ENCODE measurements at regions not wholly inside any gene's neighbourhood (a gene's known extent, or its start where the extent isn't known, plus 50 kb on each side); places are given as distances from the start of the nearest gene placed in this dataset.
"Not testable (repeated sequence)": the region's sequence is repeated elsewhere in the genome, so short reads cannot be mapped to it uniquely, and the experiment has no call there.

DNA sequence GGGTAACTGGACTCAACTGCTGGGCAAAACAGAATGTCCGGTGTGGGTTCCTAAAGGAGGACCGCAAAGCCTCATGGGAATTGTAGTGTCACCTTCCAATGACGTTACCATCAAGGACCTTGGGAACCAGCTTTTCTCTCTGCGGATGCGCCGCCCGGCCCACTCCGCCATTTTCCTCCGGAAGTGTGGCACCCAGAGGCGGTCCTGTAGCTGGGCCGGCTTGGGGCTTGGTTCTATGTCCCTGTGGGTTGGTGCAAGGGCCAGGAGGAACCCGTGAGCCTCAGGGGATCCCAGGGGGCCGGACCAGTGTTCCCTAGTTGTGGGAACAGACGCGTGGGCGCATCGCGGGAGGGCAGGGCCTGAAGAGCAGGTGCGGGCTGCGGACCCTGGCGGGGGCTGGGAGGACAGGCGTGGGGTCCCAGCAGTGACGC is 175.1 kb downstream of the CWH43 start:
- H3K27me3 ChIP-seq (ENCODE audit: control insufficient read depth in 3 of 3, insufficient read depth in 3 of 3, low read length in 3 of 3); H3K4me1 ChIP-seq (ENCODE audit: control insufficient read depth in 3 of 3, insufficient read depth in 2 of 3, low read depth in 1 of 3, low read length in 2 of 3); H3K27ac ChIP-seq (ENCODE audit: low read depth in 1 of 3, low read length in 2 of 3); FAIRE-seq; DNase-seq; H3K4me3 ChIP-seq (ENCODE audit: low read depth in 1 of 3, low read length in 3 of 3); H3K9me3 ChIP-seq (ENCODE audit: control insufficient read depth in 2 of 2, insufficient read depth in 1 of 2, low read depth in 1 of 2, low read length in 1 of 2); H3K36me3 ChIP-seq (ENCODE audit: control insufficient read depth in 3 of 3, insufficient read depth in 2 of 3, low read depth in 1 of 3, low read length in 3 of 3): not testable (repeated sequence)
- 79 to 89% (median 86%) methylated on average over 22 to 23 of the region's 23 CpGs for WGBS, 3 donors

DNA sequence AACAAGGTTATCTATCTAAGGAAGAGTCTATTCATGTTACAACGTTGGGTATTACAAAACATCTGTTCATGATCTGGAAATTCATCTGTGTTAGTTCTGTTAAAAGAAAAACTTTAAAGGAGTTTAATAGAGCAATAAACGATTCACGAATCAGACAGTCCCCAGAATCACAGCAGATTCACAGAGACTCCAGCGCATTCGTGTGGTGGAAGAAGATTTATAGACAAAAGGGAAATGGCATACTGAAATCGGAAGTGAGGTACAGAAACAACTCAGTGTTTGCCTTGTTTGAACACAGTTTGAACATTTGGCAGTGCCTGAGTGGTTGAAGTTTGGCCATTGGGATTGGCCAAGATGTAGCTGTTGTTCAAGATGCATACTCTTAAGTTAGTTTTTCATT is 178.8 kb downstream of the CWH43 start:
- FAIRE-seq; H3K4me1 ChIP-seq (ENCODE audit: control insufficient read depth in 3 of 3, insufficient read depth in 2 of 3, low read depth in 1 of 3, low read length in 2 of 3); H3K27ac ChIP-seq (ENCODE audit: low read depth in 1 of 3, low read length in 2 of 3); H3K27me3 ChIP-seq (ENCODE audit: control insufficient read depth in 3 of 3, insufficient read depth in 3 of 3, low read length in 3 of 3); H3K4me3 ChIP-seq (ENCODE audit: low read depth in 1 of 3, low read length in 3 of 3); H3K9me3 ChIP-seq (ENCODE audit: control insufficient read depth in 2 of 2, insufficient read depth in 1 of 2, low read depth in 1 of 2, low read length in 1 of 2); H3K36me3 ChIP-seq (ENCODE audit: control insufficient read depth in 3 of 3, insufficient read depth in 2 of 3, low read depth in 1 of 3, low read length in 3 of 3); DNase-seq: not testable (repeated sequence)
- WGBS, 3 donors = 54 to 72% (median 65%) methylated on average over 6 of the region's 6 CpGs

DNA sequence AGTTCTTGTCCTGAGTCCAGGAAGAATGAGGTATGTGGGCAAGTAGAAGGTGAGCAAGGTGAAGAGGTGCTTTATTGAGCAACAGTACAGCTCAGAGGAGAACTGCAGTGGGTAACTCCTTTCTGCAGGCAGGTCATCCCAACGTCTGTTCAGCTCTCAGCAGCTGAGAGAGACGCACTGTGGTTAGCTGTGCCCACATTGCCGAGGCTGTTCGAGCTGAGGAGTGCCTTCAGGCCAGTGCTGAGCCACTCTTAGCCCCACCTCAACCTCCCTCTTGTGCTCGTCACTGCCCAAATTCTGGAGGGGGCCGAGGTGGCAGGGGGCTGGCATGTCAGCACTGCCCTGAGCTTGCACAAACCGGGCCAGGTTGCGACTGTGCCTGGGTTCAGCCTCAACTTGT is 191.8 kb downstream of the CWH43 start:
- not testable (repeated sequence) for H3K27me3 ChIP-seq (ENCODE audit: control insufficient read depth in 3 of 3, insufficient read depth in 3 of 3, low read length in 3 of 3); DNase-seq; H3K4me1 ChIP-seq (ENCODE audit: control insufficient read depth in 3 of 3, insufficient read depth in 2 of 3, low read depth in 1 of 3, low read length in 2 of 3); H3K36me3 ChIP-seq (ENCODE audit: control insufficient read depth in 3 of 3, insufficient read depth in 2 of 3, low read depth in 1 of 3, low read length in 3 of 3); H3K27ac ChIP-seq (ENCODE audit: low read depth in 1 of 3, low read length in 2 of 3); H3K4me3 ChIP-seq (ENCODE audit: low read depth in 1 of 3, low read length in 3 of 3); FAIRE-seq; H3K9me3 ChIP-seq (ENCODE audit: control insufficient read depth in 2 of 2, insufficient read depth in 1 of 2, low read depth in 1 of 2, low read length in 1 of 2)
- 70 to 77% (median 77%) methylated on average over 7 to 8 of the region's 8 CpGs for WGBS, 3 donors

DNA sequence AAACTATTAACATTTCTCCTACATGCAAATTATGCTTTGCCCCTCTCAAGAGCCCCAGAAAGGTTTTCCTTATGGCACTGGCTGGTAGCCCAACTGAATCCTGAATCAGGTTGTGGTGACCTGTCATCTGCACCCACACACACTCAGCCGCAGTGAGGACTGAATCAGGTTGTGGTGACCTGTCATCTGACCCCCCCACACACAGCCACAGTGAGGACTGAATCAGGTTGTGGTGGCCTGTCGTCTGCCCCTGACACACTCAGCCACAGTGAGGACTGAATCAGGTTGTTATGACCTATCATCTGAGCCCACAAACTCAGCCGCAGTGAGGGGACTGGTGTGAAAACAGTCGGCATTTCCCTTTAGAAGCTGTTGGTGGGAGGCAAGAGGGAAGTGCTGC is 195.0 kb downstream of the CWH43 start:
- not testable (repeated sequence) for DNase-seq; H3K4me3 ChIP-seq (ENCODE audit: low read depth in 1 of 3, low read length in 3 of 3); FAIRE-seq; H3K27me3 ChIP-seq (ENCODE audit: control insufficient read depth in 3 of 3, insufficient read depth in 3 of 3, low read length in 3 of 3); H3K36me3 ChIP-seq (ENCODE audit: control insufficient read depth in 3 of 3, insufficient read depth in 2 of 3, low read depth in 1 of 3, low read length in 3 of 3); H3K9me3 ChIP-seq (ENCODE audit: control insufficient read depth in 2 of 2, insufficient read depth in 1 of 2, low read depth in 1 of 2, low read length in 1 of 2); H3K4me1 ChIP-seq (ENCODE audit: control insufficient read depth in 3 of 3, insufficient read depth in 2 of 3, low read depth in 1 of 3, low read length in 2 of 3); H3K27ac ChIP-seq (ENCODE audit: low read depth in 1 of 3, low read length in 2 of 3)
- WGBS, 3 donors = 68 to 88% (median 76%) methylated on average over 4 of the region's 4 CpGs

DNA sequence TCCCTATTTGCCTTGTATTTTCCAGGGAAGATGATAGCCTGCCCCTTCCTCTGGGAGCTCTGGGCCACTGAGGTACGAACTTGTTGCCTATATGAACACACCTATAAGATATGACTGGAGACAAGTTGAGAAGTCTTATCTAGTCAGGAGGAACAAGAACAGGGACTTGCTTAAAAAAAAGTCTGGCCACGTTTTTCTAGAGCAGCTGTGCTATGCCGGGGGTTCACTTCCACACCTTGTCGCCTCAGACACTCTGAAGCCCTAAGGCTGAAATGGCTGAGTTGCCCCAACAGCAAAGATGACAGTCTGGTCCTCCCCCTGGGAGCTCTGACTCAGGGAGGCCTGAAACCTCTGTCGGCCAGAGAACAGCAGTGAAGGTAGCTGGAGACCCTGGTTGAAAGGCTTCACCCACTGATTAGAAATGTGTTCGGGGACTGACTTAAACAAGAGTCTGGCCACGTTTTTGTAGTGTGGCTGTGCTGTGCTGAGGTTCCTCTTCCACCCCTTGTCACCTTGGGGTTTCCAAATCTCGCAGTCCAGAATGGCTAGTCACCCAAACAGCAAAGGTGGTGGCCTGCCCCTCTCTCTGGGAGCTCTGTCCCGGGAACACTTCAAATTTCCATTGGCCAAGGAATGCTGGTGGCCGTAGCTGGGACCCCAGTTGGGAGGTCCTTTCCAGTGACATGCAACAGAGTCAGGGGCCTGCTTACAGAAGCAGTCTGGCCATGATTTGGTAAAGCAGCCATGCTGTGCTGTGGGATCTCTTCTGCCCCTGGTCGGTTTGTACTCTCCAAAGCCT is 225.5 kb downstream of the CWH43 start:
- H3K27ac ChIP-seq (ENCODE audit: low read depth in 1 of 3, low read length in 2 of 3); H3K27me3 ChIP-seq (ENCODE audit: control insufficient read depth in 3 of 3, insufficient read depth in 3 of 3, low read length in 3 of 3); H3K4me1 ChIP-seq (ENCODE audit: control insufficient read depth in 3 of 3, insufficient read depth in 2 of 3, low read depth in 1 of 3, low read length in 2 of 3); H3K4me3 ChIP-seq (ENCODE audit: low read depth in 1 of 3, low read length in 3 of 3); H3K36me3 ChIP-seq (ENCODE audit: control insufficient read depth in 3 of 3, insufficient read depth in 2 of 3, low read depth in 1 of 3, low read length in 3 of 3); FAIRE-seq; DNase-seq: not testable (repeated sequence)
- WGBS, 3 donors = 53 to 60% (median 54%) methylated on average over 11 of the region's 11 CpGs
- peaks cover 3 to 37% of the 10 kb centered on the region in 2 donors for H3K9me3 ChIP-seq (ENCODE audit: control insufficient read depth in 2 of 2, insufficient read depth in 1 of 2, low read depth in 1 of 2, low read length in 1 of 2)

DNA sequence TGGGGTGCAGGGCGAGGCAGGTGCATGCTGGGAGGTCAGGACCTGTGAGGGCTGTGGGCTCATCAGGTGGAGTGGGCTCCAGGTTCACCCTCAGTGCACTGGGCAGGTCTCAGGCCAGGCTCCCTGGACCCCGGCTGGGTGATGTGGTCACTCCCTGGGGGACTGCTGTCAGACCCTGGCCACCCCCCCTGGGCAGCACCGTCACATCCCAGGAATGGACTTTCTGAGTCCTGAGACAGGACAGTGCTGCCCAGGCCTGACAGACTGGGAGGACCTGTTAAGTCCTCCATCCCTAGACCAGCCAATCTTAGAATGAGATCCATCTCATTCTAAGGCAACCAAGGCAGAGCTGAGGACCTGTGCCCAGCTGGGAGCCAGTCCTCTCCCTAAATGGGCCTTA is 227.2 kb downstream of the CWH43 start:
- peaks cover 3 to 43% of the 10 kb centered on the region in 2 donors for H3K9me3 ChIP-seq (ENCODE audit: control insufficient read depth in 2 of 2, insufficient read depth in 1 of 2, low read depth in 1 of 2, low read length in 1 of 2)
- not testable (repeated sequence) for H3K27me3 ChIP-seq (ENCODE audit: control insufficient read depth in 3 of 3, insufficient read depth in 3 of 3, low read length in 3 of 3); H3K4me3 ChIP-seq (ENCODE audit: low read depth in 1 of 3, low read length in 3 of 3); H3K4me1 ChIP-seq (ENCODE audit: control insufficient read depth in 3 of 3, insufficient read depth in 2 of 3, low read depth in 1 of 3, low read length in 2 of 3); FAIRE-seq; H3K36me3 ChIP-seq (ENCODE audit: control insufficient read depth in 3 of 3, insufficient read depth in 2 of 3, low read depth in 1 of 3, low read length in 3 of 3); H3K27ac ChIP-seq (ENCODE audit: low read depth in 1 of 3, low read length in 2 of 3); DNase-seq
- WGBS, 3 donors = 40 to 52% (median 45%) methylated on average over 3 of the region's 3 CpGs

DNA sequence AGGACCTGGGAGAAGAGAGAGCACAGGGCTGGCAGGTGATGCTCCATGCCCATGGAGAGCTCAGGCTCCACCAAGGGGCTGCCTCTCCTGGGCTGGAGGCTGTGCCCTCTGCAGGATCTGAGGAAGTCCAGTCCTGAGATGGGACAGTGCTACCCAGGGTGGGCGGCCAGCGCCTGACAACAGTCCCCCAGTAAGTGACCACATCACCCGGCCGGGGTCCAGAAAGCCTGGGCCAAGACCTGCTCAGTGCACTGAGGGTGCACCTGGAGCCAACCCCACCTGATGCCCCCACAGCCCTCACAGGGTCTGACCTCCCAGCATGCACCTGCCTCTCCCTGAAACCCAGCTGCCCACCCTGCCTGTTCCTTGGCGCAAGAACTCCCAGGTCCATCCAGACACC is 227.7 kb downstream of the CWH43 start:
- not testable (repeated sequence) for H3K27ac ChIP-seq (ENCODE audit: low read depth in 1 of 3, low read length in 2 of 3); H3K4me1 ChIP-seq (ENCODE audit: control insufficient read depth in 3 of 3, insufficient read depth in 2 of 3, low read depth in 1 of 3, low read length in 2 of 3); H3K36me3 ChIP-seq (ENCODE audit: control insufficient read depth in 3 of 3, insufficient read depth in 2 of 3, low read depth in 1 of 3, low read length in 3 of 3); FAIRE-seq; DNase-seq; H3K4me3 ChIP-seq (ENCODE audit: low read depth in 1 of 3, low read length in 3 of 3); H3K27me3 ChIP-seq (ENCODE audit: control insufficient read depth in 3 of 3, insufficient read depth in 3 of 3, low read length in 3 of 3)
- WGBS, 3 donors = 89 to 95% (median 91%) methylated on average over 5 of the region's 5 CpGs
- H3K9me3 ChIP-seq (ENCODE audit: control insufficient read depth in 2 of 2, insufficient read depth in 1 of 2, low read depth in 1 of 2, low read length in 1 of 2) = peaks cover 3 to 43% of the 10 kb centered on the region in 2 donors

DNA sequence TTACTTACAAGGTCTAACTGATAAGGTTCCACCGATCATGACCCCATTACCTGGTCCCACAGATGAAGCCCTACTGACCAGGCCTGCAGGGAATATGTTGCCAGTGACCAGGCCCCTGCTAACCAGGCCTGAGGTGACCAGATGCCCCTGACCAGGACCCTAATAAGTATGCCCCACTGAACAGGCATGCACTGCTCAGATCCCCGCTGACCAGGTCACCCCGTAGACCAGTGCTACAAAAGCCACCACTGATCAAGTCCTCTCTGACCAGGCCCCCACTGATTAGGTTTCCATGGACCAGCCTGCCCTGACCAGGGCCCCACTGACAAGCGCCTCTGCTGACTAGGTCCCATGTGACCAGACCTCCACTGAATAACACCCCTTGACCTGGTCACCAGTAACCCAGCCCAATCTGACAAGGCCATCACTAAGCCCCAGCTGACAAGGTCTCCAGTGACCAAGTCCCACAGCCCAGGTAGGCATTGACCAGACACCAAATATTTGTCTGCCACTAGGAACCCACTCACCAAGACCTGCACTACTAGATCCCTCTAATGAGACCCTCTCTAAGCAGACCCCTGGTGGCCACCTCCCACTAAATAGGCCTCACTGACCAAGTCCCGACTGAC is 228.5 kb downstream of the CWH43 start:
- not testable (repeated sequence) for H3K4me1 ChIP-seq (ENCODE audit: control insufficient read depth in 3 of 3, insufficient read depth in 2 of 3, low read depth in 1 of 3, low read length in 2 of 3); FAIRE-seq; DNase-seq; H3K27ac ChIP-seq (ENCODE audit: low read depth in 1 of 3, low read length in 2 of 3); H3K4me3 ChIP-seq (ENCODE audit: low read depth in 1 of 3, low read length in 3 of 3); H3K27me3 ChIP-seq (ENCODE audit: control insufficient read depth in 3 of 3, insufficient read depth in 3 of 3, low read length in 3 of 3); H3K36me3 ChIP-seq (ENCODE audit: control insufficient read depth in 3 of 3, insufficient read depth in 2 of 3, low read depth in 1 of 3, low read length in 3 of 3)
- 68 to 72% (median 71%) methylated on average over 5 of the region's 5 CpGs for WGBS, 3 donors
- peaks cover 5 to 46% of the 10 kb centered on the region in 2 donors for H3K9me3 ChIP-seq (ENCODE audit: control insufficient read depth in 2 of 2, insufficient read depth in 1 of 2, low read depth in 1 of 2, low read length in 1 of 2)
